ENCODE measurements at regions not wholly inside any gene's neighbourhood (a gene's known extent, or its start where the extent isn't known, plus 50 kb on each side); places are given as distances from the start of the nearest gene placed in this dataset.
A peak's percentile ranks its signal among the peaks of the same experiment; 100 is the strongest.

DNA sequence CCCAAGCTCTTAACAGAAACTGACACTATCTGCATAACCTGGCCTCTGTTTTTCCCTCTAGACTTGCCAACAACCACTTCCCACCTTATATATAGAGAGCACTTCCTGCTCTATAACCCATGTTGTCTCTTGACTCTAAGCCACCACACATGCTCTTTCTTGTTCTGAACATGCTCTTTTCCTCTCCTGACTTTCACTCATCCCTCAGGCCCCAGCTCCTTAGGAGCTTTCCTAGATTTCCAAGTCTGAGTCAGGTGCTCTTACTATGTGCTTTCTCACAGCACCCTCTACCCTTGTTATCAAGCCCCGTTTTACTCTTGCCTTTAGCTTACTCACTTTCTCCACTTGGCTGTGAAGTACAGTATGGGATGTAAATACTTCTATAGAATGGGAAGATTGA is 143.9 kb upstream of the EYA4 start:
- H3K9me2 ChIP-seq (replicated peaks; ENCODE audit: low read depth, low read length), result no peaks in the 10 kb centered on the region
- H2AFZ ChIP-seq (ENCODE audit: low read length), result peak overlapping the region; percentile 94
- no peak overlapping the region for H3K9ac ChIP-seq (ENCODE audit: low read depth, low read length, poor library complexity, severe bottlenecking)
- no peaks in the 10 kb centered on the region for H3K27me3 ChIP-seq (ENCODE audit: insufficient read depth, low read length, poor library complexity, severe bottlenecking)
- H3K79me2 ChIP-seq (ENCODE audit: insufficient read depth, low read length), result no peaks in the 10 kb centered on the region
- TF ChIP-seq EZH2phosphoT487 (IDR thresholded peaks at IDR 0.05; ENCODE audit: borderline replicate concordance), result no peak
- TF ChIP-seq, protein P1, sequence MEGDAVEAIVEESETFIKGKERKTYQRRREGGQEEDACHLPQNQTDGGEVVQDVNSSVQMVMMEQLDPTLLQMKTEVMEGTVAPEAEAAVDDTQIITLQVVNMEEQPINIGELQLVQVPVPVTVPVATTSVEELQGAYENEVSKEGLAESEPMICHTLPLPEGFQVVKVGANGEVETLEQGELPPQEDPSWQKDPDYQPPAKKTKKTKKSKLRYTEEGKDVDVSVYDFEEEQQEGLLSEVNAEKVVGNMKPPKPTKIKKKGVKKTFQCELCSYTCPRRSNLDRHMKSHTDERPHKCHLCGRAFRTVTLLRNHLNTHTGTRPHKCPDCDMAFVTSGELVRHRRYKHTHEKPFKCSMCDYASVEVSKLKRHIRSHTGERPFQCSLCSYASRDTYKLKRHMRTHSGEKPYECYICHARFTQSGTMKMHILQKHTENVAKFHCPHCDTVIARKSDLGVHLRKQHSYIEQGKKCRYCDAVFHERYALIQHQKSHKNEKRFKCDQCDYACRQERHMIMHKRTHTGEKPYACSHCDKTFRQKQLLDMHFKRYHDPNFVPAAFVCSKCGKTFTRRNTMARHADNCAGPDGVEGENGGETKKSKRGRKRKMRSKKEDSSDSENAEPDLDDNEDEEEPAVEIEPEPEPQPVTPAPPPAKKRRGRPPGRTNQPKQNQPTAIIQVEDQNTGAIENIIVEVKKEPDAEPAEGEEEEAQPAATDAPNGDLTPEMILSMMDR (conservative IDR thresholded peaks at IDR 0.05; ENCODE audit: low read length), result no peak
- H3F3A ChIP-seq (ENCODE audit: low read depth), result no peaks in the 10 kb centered on the region
- H4K20me1 ChIP-seq (ENCODE audit: insufficient read depth, low read length, poor library complexity, severe bottlenecking), result no peaks in the 10 kb centered on the region
- peaks cover 14% of the 10 kb centered on the region for H3K4me1 ChIP-seq (ENCODE audit: insufficient read depth, low read length, poor library complexity, severe bottlenecking)
- H3K4me3 ChIP-seq (ENCODE audit: low read length, poor library complexity, severe bottlenecking), result no peak overlapping the region
- no peaks in the 10 kb centered on the region for H3K36me3 ChIP-seq (ENCODE audit: insufficient read depth, low read length)
- H3K4me2 ChIP-seq (ENCODE audit: low read depth, low read length, poor library complexity, severe bottlenecking), result peak overlapping the region; percentile 11
- no peaks in the 10 kb centered on the region for H3K9me3 ChIP-seq (ENCODE audit: insufficient read depth, low read depth, low read length)

DNA sequence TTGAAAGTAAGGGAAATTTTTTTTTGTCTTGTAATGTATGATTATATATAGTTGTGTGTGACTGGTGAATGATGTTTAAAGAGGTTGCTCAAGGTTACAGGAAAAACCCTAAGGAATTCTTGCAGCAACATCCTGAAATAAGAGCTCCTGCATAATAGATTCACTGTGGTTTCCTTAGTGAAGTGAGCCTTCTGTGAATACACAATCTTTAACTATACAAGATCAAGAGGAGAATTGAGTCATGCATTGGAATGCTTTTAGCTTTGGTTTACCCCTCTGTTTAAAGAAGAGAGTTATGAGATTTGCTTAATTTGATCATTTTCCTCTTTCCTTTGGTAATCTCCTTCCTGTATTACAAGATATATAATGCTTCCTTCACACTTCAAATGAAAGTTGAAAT is 141.6 kb upstream of the EYA4 start:
- H4K20me1 ChIP-seq (ENCODE audit: insufficient read depth, low read length, poor library complexity, severe bottlenecking), result no peaks in the 10 kb centered on the region
- H3K79me2 ChIP-seq (ENCODE audit: insufficient read depth, low read length), result no peaks in the 10 kb centered on the region
- TF ChIP-seq, protein P1 (conservative IDR thresholded peaks at IDR 0.05; ENCODE audit: low read length), result no peak
- TF ChIP-seq EZH2phosphoT487 (IDR thresholded peaks at IDR 0.05; ENCODE audit: borderline replicate concordance), result no peak
- no peak overlapping the region for H2AFZ ChIP-seq (ENCODE audit: low read length)
- H3K9ac ChIP-seq (ENCODE audit: low read depth, low read length, poor library complexity, severe bottlenecking), result no peak overlapping the region
- H3F3A ChIP-seq (ENCODE audit: low read depth), result no peaks in the 10 kb centered on the region
- H3K9me3 ChIP-seq (ENCODE audit: insufficient read depth, low read depth, low read length), result no peaks in the 10 kb centered on the region
- peaks cover 9% of the 10 kb centered on the region for H3K4me1 ChIP-seq (ENCODE audit: insufficient read depth, low read length, poor library complexity, severe bottlenecking)
- H3K9me2 ChIP-seq (replicated peaks; ENCODE audit: low read depth, low read length), result no peaks in the 10 kb centered on the region
- H3K4me2 ChIP-seq (ENCODE audit: low read depth, low read length, poor library complexity, severe bottlenecking), result no peak overlapping the region
- no peak overlapping the region for H3K4me3 ChIP-seq (ENCODE audit: low read length, poor library complexity, severe bottlenecking)
- H3K27me3 ChIP-seq (ENCODE audit: insufficient read depth, low read length, poor library complexity, severe bottlenecking), result no peaks in the 10 kb centered on the region
- H3K36me3 ChIP-seq (ENCODE audit: insufficient read depth, low read length), result no peaks in the 10 kb centered on the region

DNA sequence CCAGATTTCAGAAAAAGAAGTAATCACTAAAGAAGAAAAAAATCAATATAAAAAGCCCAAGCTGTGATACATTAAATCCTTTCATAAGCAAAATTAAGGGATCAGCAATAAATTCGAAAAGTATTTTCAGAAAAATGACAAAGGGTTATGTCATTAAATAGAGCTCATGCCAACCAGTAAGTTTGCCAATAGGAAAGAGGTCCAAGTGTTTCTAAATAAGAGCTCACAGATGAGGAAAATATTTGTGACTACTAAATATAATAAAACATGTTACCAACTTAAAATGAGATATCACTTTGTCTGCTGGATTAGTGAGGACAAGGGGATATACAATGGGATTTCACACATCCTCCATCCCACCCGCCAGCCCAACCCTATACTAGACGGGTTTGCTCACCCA is 140.3 kb upstream of the EYA4 start:
- Histone ChIP-seq H3K9me2 (replicated peaks; ENCODE audit: low read depth, low read length) (no peaks in the 10 kb centered on the region), H3F3A (ENCODE audit: low read depth) (no peaks in the 10 kb centered on the region), H3K27me3 (ENCODE audit: insufficient read depth, low read length, poor library complexity, severe bottlenecking) (no peaks in the 10 kb centered on the region), H3K4me3 (ENCODE audit: low read length, poor library complexity, severe bottlenecking) (no peak overlapping the region), H3K9me3 (ENCODE audit: insufficient read depth, low read depth, low read length) (no peaks in the 10 kb centered on the region), H3K4me1 (ENCODE audit: insufficient read depth, low read length, poor library complexity, severe bottlenecking) (peaks cover 9% of the 10 kb centered on the region), H3K4me2 (ENCODE audit: low read depth, low read length, poor library complexity, severe bottlenecking) (no peak overlapping the region), H2AFZ (ENCODE audit: low read length) (no peak overlapping the region), H4K20me1 (ENCODE audit: insufficient read depth, low read length, poor library complexity, severe bottlenecking) (no peaks in the 10 kb centered on the region), H3K9ac (ENCODE audit: low read depth, low read length, poor library complexity, severe bottlenecking) (no peak overlapping the region), H3K36me3 (ENCODE audit: insufficient read depth, low read length) (no peaks in the 10 kb centered on the region), H3K79me2 (ENCODE audit: insufficient read depth, low read length) (no peaks in the 10 kb centered on the region)
- TF ChIP-seq, protein P1 (conservative IDR thresholded peaks at IDR 0.05; ENCODE audit: low read length), result no peak
- no peak for TF ChIP-seq EZH2phosphoT487 (IDR thresholded peaks at IDR 0.05; ENCODE audit: borderline replicate concordance)

All from Loucy (cell line).